Heart right ventricle (tissue), 16 donors: ENCODE measurements at regions not wholly inside any gene's neighbourhood (a gene's known extent, or its start where the extent isn't known, plus 50 kb on each side); places are given as distances from the start of the nearest gene placed in this dataset.
A peak's percentile ranks its signal among the peaks of the same experiment; 100 is the strongest.

Source experiments
- ATAC-seq, 8 donors: fragments of 200-7000 bp; cut with Tn5 transposase; one replicate each; pipeline ENCODE4 v1.9.1; 2020; ENCODE audit warnings: mild to moderate bottlenecking in 8 of 8, moderate library complexity in 8 of 8, moderate number of reproducible peaks in 1 of 8
- DNase-seq, 2 donors: peaks; one replicate each; pipeline ENCODE4 v3.0.0-alpha.2; 2020
- H3K27ac ChIP-seq, 10 donors: fragments of 200-600 bp; sonication (generic) in 2 of 10; one replicate each; pipeline versions ENCODE4 v1.5.0 to v1.8.0; 2020 to 2022; ENCODE audit warnings: mild to moderate bottlenecking in 3 of 10
- H3K27me3 ChIP-seq, 7 donors: fragments of 200-600 bp; one replicate each; pipeline ENCODE4 v1.8.0; 2021 to 2022; ENCODE audit warnings: mild to moderate bottlenecking in 2 of 7
- H3K36me3 ChIP-seq, 9 donors: fragments of 200-600 bp; sonication (generic) in 1 of 9; one replicate each; pipeline versions ENCODE4 v1.5.0 to v1.8.0; 2020 to 2022; ENCODE audit warnings: mild to moderate bottlenecking in 2 of 9
- H3K4me1 ChIP-seq, 9 donors: fragments of 200-600 bp; sonication (generic) in 1 of 9; one replicate each; pipeline versions ENCODE4 v1.5.0 to v1.8.0; 2020 to 2022; ENCODE audit warnings: mild to moderate bottlenecking in 4 of 9
- H3K4me3 ChIP-seq, 10 donors: fragments of 200-600 bp; sonication (generic) in 2 of 10; one replicate each; pipeline versions ENCODE4 v1.5.0 to v1.8.0; 2020 to 2022; ENCODE audit warnings: mild to moderate bottlenecking in 7 of 10, moderate library complexity in 2 of 10
- H3K9me3 ChIP-seq, 11 donors: fragments of 200-600 bp in 10 of 11; sonication (generic) in 2 of 11; one replicate each; pipeline versions ENCODE4 v1.5.0 to v1.8.0; 2013 to 2022; ENCODE audit warnings: mild to moderate bottlenecking in 2 of 11, control low read depth in 1 of 11, moderate library complexity in 1 of 11
- CTCF ChIP-seq, 9 donors: fragments of 200-600 bp; sonication (generic) in 2 of 9; IDR thresholded peaks; one replicate each; pipeline versions ENCODE4 v1.5.0 to v1.8.0; 2021 to 2022; ENCODE audit warnings: antibody characterized with exemption in 9 of 9, mild to moderate bottlenecking in 5 of 9, moderate library complexity in 1 of 9
- WGBS, 2 donors: extraction: QIAGEN DNeasy Blood & Tissue Kit; methylation state at CpG; one replicate each; pipeline ENCODE4 v1.1.7; 2013; ENCODE audit warnings: inconsistent platforms in 1 of 2; 5-methylcytosine and 5-hydroxymethylcytosine counted together
- intact Hi-C, 10 donors: fragments of 100-400 bp; cut with DNase I; formaldehyde crosslinking; loops; one replicate each; pipeline versions ENCODE4 v1.11.1 to v1.14.2; 2022
- donor health status: Arrhythmogenic right ventricular cardiomyopathy.
- donor health status: ischemic (EF 13 %, LVEDD 7.1; RV severe dilation, severe dysfunction).
- donor health status: healthy with polysubstance abuse.
- donor health status: DM: no; HTN: yes; CAD: no.
- donor health status: DM: no; HTN: no; CAD: no.
- donor health status: ischemic (EF 25% LVEDD 6.9; RV normal size, moderate dysfunction).
- donor health status: ischemic (EF 25% LVEDD 5.7; RV mildly dilated, moderate dysfunction).
- donor health status: healthy.
- donor health status: DM: yes; HTN: yes; CAD: no.
- donor health status: Ischemic cardiomyopathy.
- donor health status: ischemic (EF 35%, LVEDD 5.7; RV mildly dilated, moderate dysfunction).
- donor health status: nonischemic (EF 11% LVEDD 7.7; RV severe dilation, severe dysfunction).
- donor health status: DM: yes; HTN: yes; CAD: no.
- donor health status: PGD.
- donor health status: ischemic (EF 29% LVEDD 5.4; RV normal size, mild dysfunction).
- donor health status: nonischemic (EF 23%, LVEDD 6.1; RV moderate dilation, normal function).

GRCh38 chr10:129184196-129184595 lies 282.8 kb upstream of the MGMT start:
- 71 to 77% methylated on average over 7 of the region's 7 CpGs for WGBS, 2 donors
- ATAC-seq, result no peak
- Histone ChIP-seq H3K4me1 (no peaks in the 10 kb centered on the region), H3K9me3 (peaks cover 0 to 24% (median 5%) of the 10 kb centered on the region in 11 donors), H3K27ac (no peak overlapping the region), H3K36me3 (no peaks in the 10 kb centered on the region), H3K27me3 (peaks cover 0 to under 1% (median 0%) of the 10 kb centered on the region in 7 donors), H3K4me3 (no peak overlapping the region)
- TF ChIP-seq CTCF (IDR thresholded peaks at IDR 0.05), result no peak
- intact Hi-C loops, result no loop called here
- no peak for DNase-seq

GRCh38 chr10:129187331-129187730 lies 279.7 kb upstream of the MGMT start:
- 42 to 64% methylated on average over 2 of the region's 2 CpGs for WGBS, 2 donors
- intact Hi-C loops, result no loop called here

GRCh38 chr10:129191797-129192196 lies 275.2 kb upstream of the MGMT start:
- Histone ChIP-seq H3K27me3 (peaks cover 0 to 10% (median 0%) of the 10 kb centered on the region in 7 donors), H3K4me1 (peaks cover 0 to 19% (median 4%) of the 10 kb centered on the region in 9 donors), H3K9me3 (peaks cover 0 to 23% (median 5%) of the 10 kb centered on the region in 11 donors), H3K4me3 (no peak overlapping the region), H3K27ac (no peak overlapping the region), H3K36me3 (no peaks in the 10 kb centered on the region)
- peak in 1 of 2 donors; percentile 33 for DNase-seq
- WGBS, 2 donors, result 5 to 8% methylated on average over 4 of the region's 4 CpGs
- ATAC-seq, result peak in 2 of 8 donors; percentile 21 to 43
- intact Hi-C loops, result loop anchor here in 1 of 10 donors (10.0 kb wide), 1 partner anchor 97 kb away; no protein-coding TSS in a partner anchor
- no peak for TF ChIP-seq CTCF (IDR thresholded peaks at IDR 0.05)

More at GRCh38 chr10:129187331-129187730, 279.7 kb upstream of the MGMT start:
- DNase-seq, result no peak
- ATAC-seq, result no peak
- no peak for TF ChIP-seq CTCF (IDR thresholded peaks at IDR 0.05)
- peaks cover 0 to 9% (median 0%) of the 10 kb centered on the region in 7 donors for H3K27me3 ChIP-seq
- H3K4me1 ChIP-seq, result peaks cover 0 to 12% (median 2%) of the 10 kb centered on the region in 9 donors
- H3K36me3 ChIP-seq, result no peaks in the 10 kb centered on the region
- H3K27ac ChIP-seq, result no peak overlapping the region
- peaks cover 0 to 24% (median 5%) of the 10 kb centered on the region in 11 donors for H3K9me3 ChIP-seq
- H3K4me3 ChIP-seq, result no peak overlapping the region

- 45% methylated on average over 11 of the region's 11 CpGs for WGBS, 2 donors
- DNase-seq (peak; percentile 9 to 30), ATAC-seq (peak; percentile 37 to 95 (median 69))
- H3K9me3 ChIP-seq, result peaks cover 0 to 16% (median 5%) of the 10 kb centered on the region in 11 donors
- H3K4me1 ChIP-seq, result peaks cover 0 to 19% (median 4%) of the 10 kb centered on the region in 9 donors
- peaks cover 0 to 10% (median 0%) of the 10 kb centered on the region in 7 donors for H3K27me3 ChIP-seq
- no peak overlapping the region for H3K27ac ChIP-seq
- H3K36me3 ChIP-seq, result no peaks in the 10 kb centered on the region
- no peak overlapping the region for H3K4me3 ChIP-seq
- TF ChIP-seq CTCF (IDR thresholded peaks at IDR 0.05), result no peak
- intact Hi-C loops, result loop anchor here in 1 of 10 donors (10.0 kb wide), 1 partner anchor 98 kb away; no protein-coding TSS in a partner anchor
Observed at GRCh38 chr10:129192344-129193128, 274.5 kb upstream of the MGMT start.
